GM18867 (cell line): ENCODE measurements at regions not wholly inside any gene's neighbourhood (a gene's known extent, or its start where the extent isn't known, plus 50 kb on each side); places are given as distances from the start of the nearest gene placed in this dataset.

Experiments
- ATAC-seq: cut with Tn5 transposase; IDR thresholded peaks from one replicate; pipeline ENCODE4 v1.9.1; 2021; ENCODE audit warnings: mild to moderate bottlenecking, moderate library complexity; ENCODE audit not compliant: unreplicated experiment

DNA sequence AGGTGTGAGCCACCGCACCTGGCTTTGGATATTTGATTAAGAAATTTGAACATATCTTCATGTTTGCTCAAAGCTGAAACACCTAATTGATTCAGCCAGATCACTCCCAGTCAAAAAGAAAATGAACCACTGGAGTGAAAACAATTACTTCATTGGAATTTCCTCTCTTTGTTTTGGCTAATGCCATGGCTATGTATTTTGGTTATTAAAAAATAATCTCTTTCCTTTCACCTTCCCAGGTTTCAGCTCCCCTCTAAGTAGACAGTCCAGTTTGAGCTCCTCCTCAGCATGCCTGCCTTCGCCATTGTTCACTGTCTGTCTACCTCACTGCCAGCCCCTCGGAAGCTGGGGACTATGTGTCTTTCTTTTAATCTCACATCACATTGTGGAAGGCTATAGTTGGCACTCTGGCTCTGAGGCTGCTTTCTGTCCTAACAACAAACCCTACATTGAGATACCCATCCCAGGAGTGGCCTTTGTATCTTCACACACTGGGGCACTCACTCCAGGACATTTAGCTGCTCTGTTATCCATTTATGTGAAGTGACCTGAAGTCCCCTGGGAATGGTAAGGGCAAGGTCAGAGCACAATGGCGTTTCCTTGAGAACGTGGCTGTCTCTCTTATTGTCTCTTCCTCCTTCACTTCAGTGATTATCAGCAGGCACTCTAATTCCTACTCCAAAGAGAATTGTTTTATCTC lies 764.0 kb upstream of the CITED2 start:
- ATAC-seq, result no peak

DNA sequence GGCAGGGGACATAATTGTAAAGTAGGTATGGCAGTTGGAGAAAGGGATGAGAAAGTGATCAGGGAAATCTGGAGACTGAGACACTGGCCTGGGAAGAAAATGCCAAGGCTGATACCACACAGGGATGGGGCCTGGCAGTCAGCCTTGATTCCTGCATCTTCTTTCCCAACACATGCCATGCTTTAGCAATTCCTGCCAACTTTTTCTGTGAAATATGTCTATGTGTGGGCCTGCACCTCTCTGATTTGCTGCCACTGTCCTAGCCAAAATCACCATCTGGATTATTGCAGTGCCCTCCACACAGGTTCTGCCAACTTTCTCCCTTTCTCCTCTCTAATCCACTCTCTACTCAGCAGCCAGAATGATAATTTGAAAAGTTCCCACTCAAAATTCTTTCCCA lies 759.8 kb upstream of the CITED2 start:
- ATAC-seq, result no peak

DNA sequence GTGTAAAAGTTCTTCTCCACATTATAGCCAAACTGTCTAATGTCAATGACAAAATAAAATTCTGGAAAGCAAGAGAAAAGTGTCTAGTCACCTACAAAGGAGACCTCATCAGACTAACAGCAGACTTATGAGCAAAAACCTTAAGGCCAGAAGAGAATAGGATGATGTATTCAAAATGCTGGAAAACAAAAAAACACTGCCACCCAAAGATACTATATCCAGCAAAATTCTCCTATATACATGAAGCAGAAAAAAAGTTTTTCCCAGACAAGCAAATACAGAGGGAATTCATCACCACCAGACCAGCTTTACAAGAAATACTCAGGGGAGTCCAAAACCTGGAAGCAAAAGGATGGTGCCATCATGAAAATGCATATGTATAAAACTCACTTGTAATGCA lies 755.6 kb upstream of the CITED2 start:
- no peak for ATAC-seq

DNA sequence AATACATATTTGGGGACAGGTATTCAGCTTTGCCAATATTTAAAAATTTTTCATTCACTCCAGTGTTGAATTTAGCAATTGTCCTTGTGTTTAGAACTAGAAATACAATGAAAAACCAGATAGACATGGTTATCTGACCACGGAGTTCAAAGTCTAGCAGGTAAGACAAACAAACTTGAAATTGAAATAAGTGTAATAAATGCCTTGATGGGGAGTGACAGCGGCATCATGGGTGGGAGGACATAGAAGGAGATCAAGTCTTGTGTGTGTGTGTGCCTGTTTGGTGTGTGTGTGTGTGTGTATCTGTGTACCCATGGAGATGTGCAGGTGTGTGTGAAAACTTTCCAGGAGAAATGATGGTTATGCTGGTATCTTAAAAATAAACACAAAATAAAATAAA lies 750.0 kb upstream of the CITED2 start:
- ATAC-seq, result no peak

DNA sequence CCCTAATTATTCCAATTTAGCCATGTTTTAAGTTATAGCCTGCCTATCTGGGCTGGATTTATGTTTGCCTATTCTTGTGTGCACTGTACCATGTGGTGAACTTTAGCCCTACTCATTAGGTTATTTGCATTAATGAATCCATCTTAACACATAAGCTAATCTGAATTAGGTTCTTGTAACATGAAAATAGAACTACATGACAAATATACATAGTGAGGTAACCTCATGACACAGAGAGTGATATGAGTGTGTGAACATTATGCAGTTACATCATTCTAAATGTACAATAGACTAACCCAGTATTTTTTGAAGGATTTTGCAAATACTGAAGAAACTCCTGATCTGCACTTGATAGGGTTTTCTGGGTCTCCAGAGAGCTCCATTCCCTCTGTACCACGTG lies 733.7 kb upstream of the CITED2 start:
- ATAC-seq, result no peak

DNA sequence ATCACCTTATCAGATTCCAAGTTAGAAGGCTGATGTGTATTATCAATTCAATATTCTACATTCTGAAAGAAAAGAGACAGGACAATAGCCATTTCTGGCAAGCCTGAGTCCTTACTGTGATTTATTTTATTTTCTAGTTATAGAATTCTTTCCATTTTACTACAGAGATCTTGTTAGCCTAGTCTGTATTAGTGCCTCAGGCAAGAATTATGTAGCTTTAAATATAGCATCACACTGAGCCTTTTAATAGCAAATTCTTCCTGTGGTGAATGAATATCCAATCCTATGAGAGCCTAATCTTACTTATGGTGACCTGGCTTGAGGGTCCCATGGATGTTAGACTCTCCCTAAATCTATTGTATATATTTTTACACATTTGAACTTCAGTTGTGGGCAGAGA lies 732.8 kb upstream of the CITED2 start:
- no peak for ATAC-seq

DNA sequence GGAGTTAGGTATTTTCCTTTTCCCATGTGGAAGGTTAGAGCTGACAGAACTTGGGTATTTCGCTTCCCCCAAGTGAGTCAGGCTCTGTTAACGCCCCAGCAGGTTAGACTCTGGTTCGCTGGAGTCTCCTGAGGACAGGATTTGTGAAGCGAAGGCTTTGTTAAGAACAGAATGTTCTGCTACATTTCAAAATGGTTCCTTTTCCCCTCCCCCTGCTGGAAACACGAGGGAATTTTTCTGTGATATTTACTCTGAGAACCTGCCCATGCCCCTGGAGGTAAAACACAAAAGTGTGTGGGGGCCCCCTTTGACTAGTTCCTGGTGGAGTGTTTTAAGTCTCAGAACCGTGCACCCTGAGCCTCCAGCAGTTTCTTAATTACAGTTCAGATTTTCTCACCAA lies 731.4 kb upstream of the CITED2 start:
- ATAC-seq, result no peak

DNA sequence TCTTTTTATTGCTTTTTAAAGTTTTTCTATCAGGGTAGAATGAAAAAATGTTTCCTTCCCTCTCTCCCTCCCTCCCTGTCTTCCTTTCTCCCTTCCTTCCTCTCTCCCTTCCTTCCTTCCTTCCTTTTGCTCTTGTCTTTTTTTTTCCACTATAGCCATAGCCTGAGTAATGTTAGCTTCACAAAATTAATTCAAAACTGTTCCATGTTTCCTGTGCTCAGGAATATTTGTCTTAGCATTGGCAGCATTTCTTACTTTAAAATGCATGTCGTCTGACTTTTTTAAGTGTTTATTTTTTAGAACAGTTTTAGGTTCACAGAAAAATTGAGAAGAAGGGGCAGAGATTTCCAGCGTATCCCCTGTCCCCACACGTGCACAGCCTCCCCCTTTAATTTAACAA lies 730.8 kb upstream of the CITED2 start:
- no peak for ATAC-seq

DNA sequence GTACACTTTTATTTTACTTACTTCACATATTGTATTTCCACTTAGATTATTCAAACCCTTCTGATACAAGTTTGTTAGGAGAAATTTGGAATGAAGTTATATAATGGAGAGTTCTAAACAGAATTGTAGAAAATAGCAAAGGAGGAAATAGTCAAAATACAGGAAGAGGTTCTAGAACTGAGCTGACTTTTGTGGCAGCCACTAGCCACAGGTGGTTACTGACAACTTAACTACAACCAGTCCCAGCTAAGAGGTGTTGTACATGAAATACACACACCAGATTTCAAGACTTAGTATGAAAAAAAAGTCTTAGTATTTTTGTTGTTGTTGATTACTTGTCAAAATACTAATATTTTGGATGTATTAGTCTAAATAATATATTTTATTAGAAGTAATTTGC lies 727.4 kb upstream of the CITED2 start:
- ATAC-seq, result no peak

DNA sequence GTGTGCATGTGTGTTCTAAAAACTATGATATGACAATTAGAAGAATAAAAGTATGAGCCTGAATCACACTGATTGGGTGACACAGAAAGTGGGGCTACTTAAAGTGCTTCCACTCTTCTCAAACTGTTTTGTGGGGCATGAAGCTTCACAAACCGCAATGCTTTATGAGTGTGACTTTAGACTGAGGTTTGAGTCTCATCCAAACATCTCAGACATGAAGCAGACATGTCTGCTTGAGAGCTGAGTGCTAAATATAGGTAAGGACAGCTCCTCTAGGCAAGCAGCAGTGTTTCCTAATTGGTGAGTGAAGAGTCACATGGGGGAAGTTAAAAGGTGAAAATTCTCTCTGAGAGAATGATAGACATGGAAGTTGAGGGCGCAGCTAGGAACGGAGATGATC lies 726.9 kb upstream of the CITED2 start:
- ATAC-seq, result peak; percentile 67

DNA sequence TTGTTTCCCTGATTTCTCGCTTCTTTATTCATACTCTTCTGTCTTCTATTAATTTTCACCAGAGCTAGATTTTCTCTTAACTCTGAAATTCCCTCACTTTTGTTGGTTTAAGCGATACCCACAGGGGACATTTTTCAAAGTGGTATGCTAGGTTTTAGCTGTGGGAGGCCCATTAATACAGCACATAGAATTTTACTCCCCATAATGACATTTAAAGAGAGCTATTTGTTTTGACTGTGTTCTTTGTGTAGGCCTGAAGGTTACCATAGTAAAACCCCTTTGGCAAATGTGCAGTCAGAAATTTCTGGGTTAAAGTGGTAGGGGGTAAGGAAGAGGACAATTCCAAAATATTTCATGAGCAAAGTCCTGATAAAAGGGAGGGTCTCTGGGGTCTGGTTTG lies 721.1 kb upstream of the CITED2 start:
- no peak for ATAC-seq

DNA sequence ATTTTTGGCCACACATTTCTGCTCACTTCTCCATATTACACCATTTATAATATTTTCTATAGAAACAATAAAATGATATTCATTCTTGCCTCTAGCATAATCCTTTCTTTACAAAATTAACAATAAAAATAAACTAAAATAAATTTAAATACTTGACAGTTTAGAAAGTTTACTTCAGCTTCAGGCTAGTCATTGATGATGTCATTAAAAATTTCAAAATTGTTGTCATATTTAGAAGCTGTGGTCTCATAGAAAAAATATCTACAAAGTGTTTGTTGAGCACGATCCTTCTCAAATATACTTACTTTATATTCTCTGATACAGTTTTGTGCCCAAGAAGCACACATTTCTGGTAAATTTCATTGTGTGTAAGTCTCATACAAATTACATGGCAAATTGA lies 717.4 kb upstream of the CITED2 start:
- ATAC-seq, result no peak

DNA sequence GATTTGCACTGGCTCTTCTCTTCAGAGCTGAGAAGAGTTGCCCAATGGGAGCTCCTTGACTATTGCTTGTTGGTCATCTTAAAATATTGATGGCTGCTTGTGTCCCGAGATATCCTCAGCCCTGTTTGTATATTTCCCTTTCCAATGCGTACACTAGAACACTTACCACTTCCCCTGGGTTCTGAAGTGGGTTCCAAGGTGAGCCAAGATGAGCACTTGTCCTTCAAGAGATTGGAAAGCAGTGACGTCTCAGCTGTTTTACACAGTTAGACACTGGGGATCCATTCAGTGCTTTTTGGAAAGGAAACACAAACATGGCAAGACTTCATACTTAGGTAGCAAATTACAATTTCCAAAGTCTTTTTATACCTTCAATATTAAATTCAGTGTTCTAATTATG lies 716.4 kb upstream of the CITED2 start:
- no peak for ATAC-seq

DNA sequence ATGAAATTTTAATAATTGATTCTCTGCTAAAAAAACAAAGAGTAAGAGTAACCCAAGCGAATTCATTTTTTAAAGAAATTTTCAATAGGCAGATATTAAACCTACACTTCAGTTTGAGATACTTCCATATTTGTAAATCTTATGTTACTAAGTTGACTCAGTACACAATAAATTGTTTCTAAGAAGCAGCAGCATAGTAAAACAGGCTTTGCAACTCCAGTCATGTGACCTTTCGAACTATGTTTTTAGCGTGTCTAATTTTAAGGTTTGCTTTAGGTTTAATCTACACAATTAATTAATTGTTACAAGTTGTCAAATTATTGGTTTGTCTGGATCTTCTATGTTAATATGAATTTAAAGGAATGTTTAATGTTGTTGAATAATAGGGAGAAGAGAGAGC lies 708.9 kb upstream of the CITED2 start:
- no peak for ATAC-seq

DNA sequence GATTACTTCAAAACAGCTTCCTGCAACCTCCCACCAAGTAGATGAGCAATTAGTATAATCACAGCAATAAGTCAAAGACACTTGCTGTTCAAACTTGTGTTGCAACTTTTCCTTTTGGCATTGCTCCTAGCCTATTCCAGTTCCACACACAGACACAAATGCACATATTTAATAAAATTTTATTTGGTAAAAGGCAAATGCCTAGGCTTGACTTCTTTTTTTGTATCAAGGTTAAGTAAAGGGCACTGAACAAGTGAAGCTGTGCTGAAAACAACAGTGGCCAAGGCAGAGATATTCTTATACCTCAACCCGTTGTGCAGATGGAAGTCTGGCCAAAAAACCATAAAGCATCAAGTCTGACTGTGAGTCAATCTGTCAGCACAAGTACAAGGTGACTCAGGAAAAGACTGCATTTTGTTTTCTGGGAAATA lies 708.4 kb upstream of the CITED2 start:
- no peak for ATAC-seq

DNA sequence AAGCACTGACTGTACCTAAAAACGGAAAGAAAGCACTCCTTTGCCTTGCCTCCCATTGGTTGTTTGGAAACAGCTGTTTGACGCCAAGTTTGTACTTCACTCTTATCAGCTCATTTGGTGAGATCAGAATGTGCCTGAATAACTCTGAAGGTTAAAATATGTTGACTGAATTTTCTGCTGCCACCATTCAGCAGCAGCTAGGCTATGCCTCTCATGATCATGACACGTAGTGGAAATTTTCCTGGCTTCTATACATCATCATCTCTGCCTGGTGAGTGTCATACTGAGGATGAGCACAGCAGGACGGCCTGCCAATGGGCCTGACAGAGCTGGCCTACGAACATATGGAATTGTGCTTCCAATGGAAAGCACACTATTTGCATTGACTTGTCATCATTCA lies 704.9 kb upstream of the CITED2 start:
- ATAC-seq, result no peak

DNA sequence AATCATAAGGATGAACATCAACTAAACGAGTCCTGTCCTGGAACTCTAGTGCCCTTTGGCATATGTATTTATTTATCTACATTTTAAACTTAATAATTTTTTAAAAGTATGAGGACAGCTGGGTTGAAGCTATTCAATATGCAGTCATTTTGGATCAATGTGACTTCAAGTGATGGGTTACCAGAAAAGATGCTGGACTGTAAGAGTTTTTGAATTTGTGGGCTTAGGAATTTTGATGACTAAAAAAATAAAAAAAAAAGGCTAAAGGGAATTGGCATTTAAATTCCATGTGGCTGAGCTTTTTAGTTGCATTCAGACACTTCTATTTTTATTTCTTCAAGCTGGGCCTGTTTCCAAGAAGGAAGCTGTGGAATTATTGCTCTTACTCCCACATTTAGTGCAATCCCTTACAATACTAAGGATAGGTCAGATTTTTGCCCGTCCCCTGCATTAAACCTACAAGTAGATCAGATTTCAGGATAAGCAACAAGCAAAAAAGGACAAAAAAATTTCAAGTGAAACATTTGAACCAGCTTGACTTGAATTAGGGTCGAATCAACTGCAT lies 704.2 kb upstream of the CITED2 start:
- no peak for ATAC-seq

DNA sequence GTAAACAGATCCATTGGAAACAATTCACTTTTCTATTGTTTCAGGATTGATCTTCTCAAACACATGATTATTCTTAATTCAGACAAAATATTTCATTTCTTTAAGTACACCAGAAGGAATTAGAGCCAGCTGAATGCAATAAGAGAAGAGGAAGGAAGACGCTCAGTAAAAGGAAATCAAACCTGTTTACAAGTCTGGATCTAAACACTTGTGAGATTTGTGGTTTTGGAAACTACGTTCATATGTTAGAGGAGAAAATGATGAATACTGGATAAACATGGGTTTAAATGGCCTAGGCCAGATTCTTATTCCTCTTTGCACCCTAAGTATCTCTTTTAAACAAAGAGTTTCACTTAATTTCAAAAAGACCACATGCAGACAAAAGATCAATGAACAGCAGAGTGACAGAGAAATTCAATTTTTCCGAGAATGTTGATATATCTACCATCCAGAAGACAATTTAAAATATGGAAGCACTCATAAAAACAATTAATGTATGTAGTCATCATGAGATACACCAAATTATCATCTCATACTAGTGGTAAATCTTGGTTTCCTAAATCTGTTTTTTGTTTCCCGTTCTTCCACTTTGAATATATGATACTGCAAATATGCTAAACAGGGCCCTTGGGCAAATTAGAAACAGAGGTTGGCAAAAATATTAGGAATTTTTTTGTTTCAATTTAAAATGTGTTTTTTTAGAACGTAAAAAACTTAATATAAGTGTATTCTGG lies 703.5 kb upstream of the CITED2 start:
- ATAC-seq, result no peak

DNA sequence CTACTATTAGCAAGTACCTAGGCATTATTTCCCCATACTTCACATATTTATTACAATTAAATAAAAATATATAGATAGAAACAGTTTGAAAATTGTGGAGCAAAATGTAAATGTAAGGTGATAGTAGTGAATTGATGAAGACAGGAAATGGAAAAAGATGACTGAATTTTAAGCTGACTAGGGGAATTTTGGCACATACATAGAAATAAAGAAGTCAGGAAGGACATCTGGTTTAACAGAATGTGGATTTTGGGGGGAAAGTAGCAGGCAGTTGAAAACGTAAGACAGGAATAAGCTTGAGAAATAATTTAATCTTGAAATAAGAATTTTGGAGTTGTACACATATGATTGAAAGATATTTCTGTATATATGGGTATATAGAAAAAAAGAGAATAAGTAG lies 701.7 kb upstream of the CITED2 start:
- ATAC-seq, result no peak

DNA sequence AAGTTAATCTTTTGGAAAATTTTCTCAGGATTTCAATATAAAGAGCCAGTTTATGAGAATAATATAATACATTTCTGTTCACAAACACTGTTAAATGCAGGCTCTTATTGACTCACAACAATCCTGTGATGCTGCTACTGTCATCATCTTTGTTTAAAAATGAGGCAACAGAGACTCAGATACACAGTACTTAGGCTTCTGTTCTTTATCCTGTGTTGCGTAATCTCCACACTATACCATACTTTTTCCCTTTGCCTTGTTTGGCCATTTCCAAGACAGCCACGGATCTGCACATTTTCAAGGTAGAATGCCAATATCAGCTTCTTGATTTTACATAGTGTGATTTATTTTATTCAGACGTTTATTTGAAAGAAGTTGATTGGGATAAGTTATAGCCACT lies 699.0 kb upstream of the CITED2 start:
- no peak for ATAC-seq

DNA sequence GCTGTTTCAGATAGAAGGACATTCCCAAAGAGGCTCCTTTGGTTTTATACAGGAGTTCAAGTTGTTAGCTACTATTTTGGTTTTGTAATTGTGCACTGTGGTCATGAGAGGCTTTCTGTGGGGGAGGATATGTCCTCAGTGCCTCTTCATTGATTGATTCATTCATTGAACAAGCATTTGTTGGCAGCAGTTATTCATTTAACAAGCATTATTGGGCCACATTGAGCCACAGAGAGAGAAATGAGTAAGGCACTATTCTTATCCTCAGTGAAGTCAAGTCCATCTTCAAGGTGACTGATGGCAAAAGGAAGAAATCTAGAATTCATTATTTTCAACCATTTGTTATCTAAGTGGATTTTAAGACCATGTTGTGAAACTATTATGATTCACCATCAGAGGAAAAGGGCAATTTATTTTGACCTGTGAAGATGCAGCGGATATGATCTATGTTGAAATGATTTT lies 697.2 kb upstream of the CITED2 start:
- ATAC-seq, result no peak

DNA sequence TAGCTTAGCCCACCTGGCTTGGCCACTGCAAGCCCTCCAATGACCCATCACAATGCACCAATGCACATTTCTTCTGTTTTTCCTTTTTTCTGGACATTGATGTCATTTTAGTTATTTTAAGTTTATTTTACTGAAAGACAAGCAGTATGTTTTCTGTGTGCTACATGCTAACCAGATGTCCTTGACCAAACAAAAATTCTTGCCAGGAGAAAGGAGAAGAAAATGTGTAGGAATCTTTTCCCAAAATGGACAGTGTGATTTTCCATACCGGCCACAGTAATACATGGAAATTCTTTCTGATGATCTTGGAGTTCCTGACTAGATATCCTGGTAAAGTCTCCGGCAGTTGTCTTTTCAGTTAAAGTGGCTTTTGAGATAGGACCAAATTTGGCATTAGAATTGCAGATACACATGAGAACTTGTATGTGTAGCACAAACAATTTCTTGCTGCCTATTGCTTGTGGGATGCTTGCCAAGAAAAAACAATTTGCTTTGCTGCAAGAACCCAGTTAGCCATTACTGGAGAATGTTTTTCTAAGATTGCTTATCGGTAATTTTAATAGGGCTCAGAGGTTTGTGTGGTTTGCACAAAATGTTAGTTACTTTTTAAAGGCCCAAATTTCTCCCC lies 696.5 kb upstream of the CITED2 start:
- no peak for ATAC-seq
